Fibroblast of gingiva (primary cell): ENCODE measurements at regions not wholly inside any gene's neighbourhood (a gene's known extent, or its start where the extent isn't known, plus 50 kb on each side); places are given as distances from the start of the nearest gene placed in this dataset.
A peak's percentile ranks its signal among the peaks of the same experiment; 100 is the strongest.
"Not testable (repeated sequence)": the region's sequence is repeated elsewhere in the genome, so short reads cannot be mapped to it uniquely, and the experiment has no call there.

ENCODE experiments used
- DNase-seq: peaks from one replicate; pipeline ENCODE4 v3.0.0-alpha.2; 2011; ENCODE audit warnings: low read depth

- not testable (repeated sequence) for DNase-seq
These were observed 201.8 kb upstream of the ETAA1 start for GRCh38 chr2:67195327-67195726.

GRCh38 chr2:67201521-67201920 is 195.6 kb upstream of the ETAA1 start:
- no peak for DNase-seq

GRCh38 chr2:67204349-67204748 is 192.8 kb upstream of the ETAA1 start:
- no peak for DNase-seq

GRCh38 chr2:67208887-67209500 is 188.1 kb upstream of the ETAA1 start:
- no peak for DNase-seq

- no peak for DNase-seq
These were observed 186.7 kb upstream of the ETAA1 start for GRCh38 chr2:67210430-67210829.

DNA sequence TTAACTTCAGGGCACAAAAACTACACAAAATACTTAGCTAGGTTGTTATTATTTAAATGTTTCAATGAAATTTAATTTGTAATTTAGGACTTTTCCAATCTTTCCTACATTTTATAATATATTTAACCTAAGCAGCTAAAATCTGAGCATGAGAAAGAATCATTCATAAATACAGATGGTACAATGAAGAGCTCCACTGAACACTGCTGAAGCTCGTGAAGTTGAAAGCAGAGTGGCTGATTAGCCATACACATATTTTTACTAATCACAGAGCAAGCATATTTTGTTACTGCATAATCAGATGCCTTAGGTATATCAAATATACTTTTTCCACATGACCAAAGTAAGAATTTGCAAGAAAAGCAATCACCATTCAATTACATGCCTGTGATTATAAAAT is 184.9 kb upstream of the ETAA1 start:
- no peak for DNase-seq

- no peak for DNase-seq
These were observed 183.9 kb upstream of the ETAA1 start for GRCh38 chr2:67213270-67213670.

DNA sequence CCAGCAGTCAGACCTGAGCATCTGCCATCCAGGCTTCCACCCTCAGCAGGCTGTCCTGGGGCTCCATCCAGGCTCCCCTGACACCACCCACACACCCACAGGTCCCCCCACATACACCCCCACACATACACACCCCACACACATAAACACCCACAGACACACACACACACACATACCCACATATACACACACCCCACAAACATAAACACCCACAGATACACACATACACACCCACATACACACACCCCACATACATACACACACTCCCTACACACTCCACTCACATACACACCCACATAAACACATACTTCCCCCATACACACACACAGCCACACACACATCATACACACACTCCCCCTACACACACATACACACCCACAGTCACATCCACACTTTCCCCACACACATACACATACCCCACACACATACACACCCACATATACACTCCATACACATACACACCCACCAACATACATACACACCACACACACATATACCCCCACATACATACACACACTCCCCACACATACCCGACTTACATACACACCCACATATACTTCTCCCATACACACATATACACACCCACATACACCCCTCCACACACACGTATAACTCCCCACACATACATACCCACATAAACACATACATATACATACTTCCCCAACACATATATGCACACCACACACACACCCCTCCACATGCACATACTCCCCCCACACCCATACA is 183.3 kb upstream of the ETAA1 start:
- DNase-seq: no peak

- no peak for DNase-seq
These were observed 182.4 kb upstream of the ETAA1 start for GRCh38 chr2:67214585-67215185.

DNA sequence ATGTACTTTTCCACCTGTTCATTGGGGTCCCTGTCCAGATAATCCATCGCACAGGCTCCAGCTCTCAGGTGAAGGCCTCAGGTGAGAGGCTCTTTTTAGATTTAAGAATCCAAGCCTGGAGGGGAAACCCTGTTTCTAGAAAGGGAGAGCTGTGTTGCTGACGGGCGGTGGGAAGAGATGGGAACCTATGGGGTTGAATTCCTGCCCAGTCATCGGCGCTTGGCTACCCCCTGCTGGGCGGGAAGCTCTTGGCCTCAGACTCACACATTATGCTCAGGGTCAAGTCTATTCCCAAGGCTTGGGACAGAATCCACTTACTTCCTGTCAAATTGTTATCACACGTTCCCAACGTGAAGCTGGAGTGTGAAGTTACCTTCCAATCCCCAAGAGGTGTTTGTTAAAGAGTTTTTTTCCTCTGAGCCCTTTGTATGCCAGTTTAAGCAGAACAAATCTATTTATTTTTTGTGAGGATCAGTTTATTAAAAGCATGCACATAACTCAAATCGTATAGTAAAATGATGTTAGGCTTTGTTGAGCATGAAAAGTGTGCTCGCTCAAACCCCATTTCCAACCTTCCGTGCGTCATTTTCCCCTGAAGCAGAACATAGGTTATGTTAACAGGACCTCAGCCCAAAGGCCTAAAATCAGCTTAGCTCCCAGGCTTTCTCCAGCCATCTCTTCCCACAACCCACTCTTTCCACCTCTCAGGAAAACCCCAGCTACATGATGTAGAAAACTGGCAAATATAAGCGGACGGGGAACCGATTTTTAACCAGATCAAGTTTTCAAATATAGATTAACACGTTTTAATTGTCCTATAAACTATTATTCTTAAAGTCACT is 181.7 kb upstream of the ETAA1 start:
- DNase-seq: peak; percentile 6

DNA sequence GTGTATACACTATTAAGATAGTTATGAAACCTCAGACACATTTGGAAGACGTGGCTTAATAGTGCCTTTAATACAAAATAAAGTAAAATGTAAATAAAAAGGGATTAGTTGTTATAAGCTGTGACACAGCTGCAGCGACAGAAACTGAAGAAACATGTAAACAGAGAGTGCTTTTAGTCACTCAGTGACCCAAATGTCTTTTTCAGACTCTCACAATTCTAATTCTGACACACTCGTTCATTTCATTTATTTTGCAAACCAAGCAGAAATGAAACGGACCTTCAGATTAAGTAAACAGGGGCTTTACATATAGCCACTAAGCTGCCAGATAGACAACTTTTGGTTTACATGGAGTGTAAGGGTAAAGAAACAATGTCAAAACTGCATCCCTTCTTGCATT is 181.0 kb upstream of the ETAA1 start:
- no peak for DNase-seq

- no peak for DNase-seq
These were observed 180.3 kb upstream of the ETAA1 start for GRCh38 chr2:67216881-67217280.

GRCh38 chr2:67217398-67217797 is 179.7 kb upstream of the ETAA1 start:
- no peak for DNase-seq

DNA sequence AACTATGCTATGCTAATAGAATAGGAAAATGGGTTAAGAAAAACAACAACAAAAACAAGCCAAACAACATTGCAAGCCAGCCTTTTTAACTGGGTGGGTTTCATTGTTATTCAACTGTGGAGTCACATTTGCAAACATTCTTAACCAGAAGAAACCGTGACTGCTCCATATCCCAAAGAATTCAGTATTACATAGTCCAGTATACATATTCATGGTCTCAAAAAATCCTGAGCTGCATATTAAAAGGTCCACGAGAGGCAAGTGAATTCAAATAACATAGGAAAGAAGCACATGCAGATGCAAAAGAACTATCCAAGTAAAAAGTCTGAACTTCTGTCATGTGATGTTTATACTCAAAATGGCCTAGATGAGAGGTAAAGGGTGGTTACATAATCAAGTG is 179.1 kb upstream of the ETAA1 start:
- no peak for DNase-seq

GRCh38 chr2:67219651-67220050 is 177.5 kb upstream of the ETAA1 start:
- DNase-seq: no peak

GRCh38 chr2:67221266-67221665 is 175.9 kb upstream of the ETAA1 start:
- DNase-seq: peak; percentile 33

- DNase-seq: no peak
These were observed 171.7 kb upstream of the ETAA1 start for GRCh38 chr2:67225287-67225973.

DNA sequence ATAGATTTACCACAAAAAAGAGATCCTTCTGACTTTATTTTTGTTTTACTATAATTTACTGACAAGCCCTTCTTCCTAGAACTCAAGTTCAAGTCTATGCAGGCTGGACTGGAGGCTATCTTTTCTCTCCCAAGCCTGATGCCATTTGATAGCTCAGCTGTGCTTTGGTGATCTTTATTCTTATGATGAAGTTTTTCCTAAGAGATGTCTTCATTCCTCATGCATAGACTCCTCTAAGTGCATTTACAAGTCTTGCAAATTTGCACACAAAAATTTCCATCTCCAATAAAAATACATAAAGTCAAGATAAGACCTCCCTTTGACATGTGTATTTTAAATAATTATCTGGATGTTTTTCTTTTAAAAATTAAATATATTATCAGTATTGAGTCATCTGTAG is 167.4 kb upstream of the ETAA1 start:
- DNase-seq: no peak

DNA sequence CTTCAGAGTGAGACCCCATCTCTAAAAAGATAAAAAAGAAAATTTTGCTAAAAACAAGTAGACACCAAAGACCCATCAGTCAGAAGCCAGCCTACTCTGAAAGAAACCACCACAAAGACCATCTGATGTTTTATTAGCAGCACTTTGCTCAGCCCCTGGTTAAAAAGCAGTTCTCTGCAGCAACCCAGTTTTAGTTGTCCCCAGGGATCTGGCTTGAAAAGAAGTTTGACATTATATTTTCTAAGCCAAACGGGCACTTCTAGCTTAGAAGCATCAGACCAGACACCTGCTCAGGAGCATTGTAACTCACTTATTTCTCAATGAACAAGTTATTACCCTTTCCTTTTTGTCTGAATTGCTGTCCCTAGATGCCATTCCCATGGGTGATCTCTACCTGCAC is 164.2 kb upstream of the ETAA1 start:
- DNase-seq: no peak

- DNase-seq: peak; percentile 38
These were observed 162.7 kb upstream of the ETAA1 start for GRCh38 chr2:67234440-67234839.

- DNase-seq: no peak
These were observed 159.8 kb upstream of the ETAA1 start for GRCh38 chr2:67237288-67237687.

DNA sequence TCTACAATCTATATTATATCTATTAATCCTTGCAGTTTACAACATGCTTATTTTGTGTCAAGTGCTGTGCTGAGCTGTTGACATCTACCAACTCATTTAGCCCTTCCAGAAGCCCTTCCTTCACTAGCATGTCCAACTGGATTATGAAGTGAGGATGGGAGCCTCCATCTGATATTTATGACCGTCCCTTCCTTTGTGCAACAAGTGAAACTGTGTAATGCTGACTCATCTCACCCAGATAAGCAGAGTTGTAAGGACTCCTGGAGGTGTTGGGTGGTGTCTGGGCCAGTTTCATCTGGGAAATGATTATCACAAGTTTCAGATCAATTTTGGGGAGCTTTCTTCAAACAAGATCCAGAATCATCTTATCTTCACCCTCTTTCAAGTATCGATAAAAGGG is 156.6 kb upstream of the ETAA1 start:
- no peak for DNase-seq
